ENCODE measurements at regions not wholly inside any gene's neighbourhood (a gene's known extent, or its start where the extent isn't known, plus 50 kb on each side); places are given as distances from the start of the nearest gene placed in this dataset.

DNA sequence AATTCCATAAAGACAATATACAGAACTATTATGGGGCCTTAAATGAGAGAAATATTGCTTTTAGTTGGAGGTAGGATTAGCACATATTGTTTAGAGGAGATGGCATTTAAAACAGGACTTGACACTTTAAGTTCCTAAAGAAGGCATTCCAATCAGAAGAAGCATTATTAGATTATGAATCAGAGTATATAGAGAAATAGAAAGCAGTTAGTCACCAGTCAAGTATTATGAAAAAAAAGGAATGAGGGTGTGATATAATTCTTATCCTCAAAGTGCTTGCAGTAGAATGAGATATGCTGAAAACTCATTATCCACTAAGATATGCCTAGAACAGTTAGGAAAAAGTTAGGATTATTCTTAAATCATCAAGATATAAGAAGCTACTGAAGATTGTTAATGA, 456.2 kb downstream of the ZNF385D start:
- TF ChIP-seq POLR2A (IDR thresholded peaks at IDR 0.05) = no peak
- TF ChIP-seq, protein P1, sequence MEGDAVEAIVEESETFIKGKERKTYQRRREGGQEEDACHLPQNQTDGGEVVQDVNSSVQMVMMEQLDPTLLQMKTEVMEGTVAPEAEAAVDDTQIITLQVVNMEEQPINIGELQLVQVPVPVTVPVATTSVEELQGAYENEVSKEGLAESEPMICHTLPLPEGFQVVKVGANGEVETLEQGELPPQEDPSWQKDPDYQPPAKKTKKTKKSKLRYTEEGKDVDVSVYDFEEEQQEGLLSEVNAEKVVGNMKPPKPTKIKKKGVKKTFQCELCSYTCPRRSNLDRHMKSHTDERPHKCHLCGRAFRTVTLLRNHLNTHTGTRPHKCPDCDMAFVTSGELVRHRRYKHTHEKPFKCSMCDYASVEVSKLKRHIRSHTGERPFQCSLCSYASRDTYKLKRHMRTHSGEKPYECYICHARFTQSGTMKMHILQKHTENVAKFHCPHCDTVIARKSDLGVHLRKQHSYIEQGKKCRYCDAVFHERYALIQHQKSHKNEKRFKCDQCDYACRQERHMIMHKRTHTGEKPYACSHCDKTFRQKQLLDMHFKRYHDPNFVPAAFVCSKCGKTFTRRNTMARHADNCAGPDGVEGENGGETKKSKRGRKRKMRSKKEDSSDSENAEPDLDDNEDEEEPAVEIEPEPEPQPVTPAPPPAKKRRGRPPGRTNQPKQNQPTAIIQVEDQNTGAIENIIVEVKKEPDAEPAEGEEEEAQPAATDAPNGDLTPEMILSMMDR (IDR thresholded peaks at IDR 0.05) = no peak
